ENCODE measurements at regions not wholly inside any gene's neighbourhood (a gene's known extent, or its start where the extent isn't known, plus 50 kb on each side); places are given as distances from the start of the nearest gene placed in this dataset.

- TF ChIP-seq CTCF (IDR thresholded peaks at IDR 0.05; ENCODE audit: low read depth, low read length), result no peak
- no peak overlapping the region for H3K4me3 ChIP-seq (ENCODE audit: low read depth, low read length)
- no peak for DNase-seq (ENCODE audit: low read depth, low spot score)
- in situ Hi-C loops (cut with HindIII; ENCODE audit: low sequenced_read_pairs), result no loop called here
These were observed 150.2 kb upstream of the PRSS58 start for GRCh38 chr7:142407939-142408570.

- DNase-seq (ENCODE audit: low read depth, low spot score), result no peak
- H3K4me3 ChIP-seq (ENCODE audit: low read depth, low read length), result no peak overlapping the region
- in situ Hi-C loops (cut with HindIII; ENCODE audit: low sequenced_read_pairs), result no loop called here
- TF ChIP-seq CTCF (IDR thresholded peaks at IDR 0.05; ENCODE audit: low read depth, low read length), result no peak
These were observed 147.4 kb upstream of the PRSS58 start for GRCh38 chr7:142405122-142405765.

- no peak overlapping the region for H3K4me3 ChIP-seq (ENCODE audit: low read depth, low read length)
- no peak for TF ChIP-seq CTCF (IDR thresholded peaks at IDR 0.05; ENCODE audit: low read depth, low read length)
- in situ Hi-C loops (cut with HindIII; ENCODE audit: low sequenced_read_pairs), result no loop called here
- DNase-seq (ENCODE audit: low read depth, low spot score), result no peak
These were observed 144.1 kb upstream of the PRSS58 start for GRCh38 chr7:142401951-142402350.

GRCh38 chr7:142400042-142400533, 142.2 kb upstream of the PRSS58 start:
- DNase-seq (ENCODE audit: low read depth, low spot score), result no peak
- TF ChIP-seq CTCF (IDR thresholded peaks at IDR 0.05; ENCODE audit: low read depth, low read length), result no peak
- in situ Hi-C loops (cut with HindIII; ENCODE audit: low sequenced_read_pairs), result no loop called here
- no peak overlapping the region for H3K4me3 ChIP-seq (ENCODE audit: low read depth, low read length)

- in situ Hi-C loops (cut with HindIII; ENCODE audit: low sequenced_read_pairs), result no loop called here
- no peak for DNase-seq (ENCODE audit: low read depth, low spot score)
- H3K4me3 ChIP-seq (ENCODE audit: low read depth, low read length), result no peak overlapping the region
- TF ChIP-seq CTCF (IDR thresholded peaks at IDR 0.05; ENCODE audit: low read depth, low read length), result peak; percentile 49
These were observed 133.5 kb upstream of the PRSS58 start for GRCh38 chr7:142391191-142391992.

GRCh38 chr7:142389544-142389943, 131.7 kb upstream of the PRSS58 start:
- no peak for DNase-seq (ENCODE audit: low read depth, low spot score)
- TF ChIP-seq CTCF (IDR thresholded peaks at IDR 0.05; ENCODE audit: low read depth, low read length), result no peak
- in situ Hi-C loops (cut with HindIII; ENCODE audit: low sequenced_read_pairs), result no loop called here
- H3K4me3 ChIP-seq (ENCODE audit: low read depth, low read length), result no peak overlapping the region
